Hematopoietic multipotent progenitor cell treated with erythropoietin and hydrocortisone succinate and interleukin-3 and kit ligand, for 15 days (in vitro differentiated cells): ENCODE measurements at regions not wholly inside any gene's neighbourhood (a gene's known extent, or its start where the extent isn't known, plus 50 kb on each side); places are given as distances from the start of the nearest gene placed in this dataset.

Source experiments
- DNase-seq: peaks from one replicate; pipeline ENCODE4 v3.0.0-alpha.2; 2015; ENCODE audit warnings: low spot score

- DNase-seq: no peak
Observed at GRCh38 chr6:2462831-2463230, 217.4 kb upstream of the GMDS start.

DNA sequence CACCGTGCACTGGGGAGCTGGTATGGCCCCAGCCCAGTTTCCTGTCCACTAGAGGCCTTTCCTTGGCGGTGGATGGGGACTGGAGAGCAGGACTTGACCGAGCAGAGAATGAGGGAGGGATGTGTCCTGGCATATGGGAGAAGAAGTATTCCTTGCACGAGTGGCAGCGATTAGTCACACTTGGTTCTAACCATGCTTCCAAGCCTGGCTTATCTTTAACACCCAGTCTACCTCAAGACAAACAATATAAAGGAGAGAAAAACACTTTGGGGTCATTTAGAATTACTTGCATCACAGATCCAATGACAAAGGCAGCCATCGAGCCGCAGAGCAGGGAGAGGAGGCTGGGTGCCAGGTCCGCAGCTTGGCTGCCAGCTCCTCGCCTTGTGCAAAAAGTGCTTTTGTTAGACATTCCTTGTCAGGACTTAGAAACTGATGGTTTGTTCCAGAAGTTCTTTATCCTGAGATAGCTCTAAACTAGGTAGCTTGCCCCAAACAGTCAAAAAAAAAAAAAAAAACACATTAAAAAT lies 214.9 kb upstream of the GMDS start:
- no peak for DNase-seq

DNA sequence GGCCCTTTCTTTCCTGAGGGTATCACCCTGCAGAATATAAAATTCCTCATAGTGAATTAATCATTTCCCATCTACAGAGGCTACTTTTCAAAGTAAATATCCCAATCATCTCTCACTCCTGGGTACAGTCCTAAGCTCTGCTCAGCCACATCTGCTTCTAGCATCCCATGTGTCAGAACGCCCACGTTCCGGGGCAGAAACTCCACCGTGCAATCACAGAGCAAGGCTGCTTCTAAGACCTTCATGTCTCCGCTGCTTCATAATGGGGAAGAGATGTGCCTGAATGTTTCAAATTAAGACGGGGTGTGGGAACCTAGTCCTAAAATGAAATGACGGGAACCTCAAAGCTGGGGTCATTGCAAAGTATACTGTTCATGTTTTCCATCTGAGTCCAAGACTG lies 208.8 kb upstream of the GMDS start:
- no peak for DNase-seq

- no peak for DNase-seq
Observed at GRCh38 chr6:2450546-2450945, 205.1 kb upstream of the GMDS start.

DNA sequence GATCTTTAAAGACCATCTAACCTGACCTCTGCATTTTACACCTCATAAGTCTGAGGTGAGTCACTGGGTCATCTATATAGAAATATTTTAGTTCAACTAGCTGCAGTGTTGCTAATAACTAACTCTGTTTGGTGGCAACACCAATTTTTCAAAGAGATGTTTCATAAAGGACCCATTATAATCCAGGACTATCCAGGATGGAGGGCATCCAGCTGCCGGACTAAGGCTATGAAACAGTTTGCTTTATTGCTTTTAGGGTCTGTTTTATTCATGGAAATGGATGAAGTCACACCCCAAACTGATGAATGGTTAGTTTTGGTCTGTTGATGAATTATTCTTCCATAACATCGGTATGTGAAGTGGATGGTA lies 204.2 kb upstream of the GMDS start:
- no peak for DNase-seq

- DNase-seq: peak; percentile 7
Observed at GRCh38 chr6:2448826-2449571, 203.6 kb upstream of the GMDS start.

DNA sequence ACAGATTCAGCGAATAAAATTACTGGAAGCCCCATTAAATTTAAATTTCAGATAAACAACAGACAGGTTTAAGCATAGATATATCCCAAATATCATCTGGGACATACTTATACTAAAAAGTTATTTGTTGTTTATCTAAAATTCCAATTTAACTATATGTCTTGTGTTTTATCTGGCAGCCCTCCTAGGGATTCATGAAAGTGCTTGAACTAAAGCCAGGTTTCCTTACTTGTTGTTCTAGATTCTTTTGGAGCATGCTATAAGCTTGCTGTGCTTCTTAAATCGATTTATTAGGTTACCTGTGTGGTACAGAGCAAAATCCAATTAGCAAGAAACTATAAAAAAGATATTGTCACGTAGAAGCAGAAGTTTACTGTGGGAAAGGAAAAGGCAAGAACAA lies 202.5 kb upstream of the GMDS start:
- DNase-seq: no peak

GRCh38 chr6:2447318-2447920 lies 202.0 kb upstream of the GMDS start:
- DNase-seq: no peak

- no peak for DNase-seq
Observed at GRCh38 chr6:2441601-2442475, 196.4 kb upstream of the GMDS start.

DNA sequence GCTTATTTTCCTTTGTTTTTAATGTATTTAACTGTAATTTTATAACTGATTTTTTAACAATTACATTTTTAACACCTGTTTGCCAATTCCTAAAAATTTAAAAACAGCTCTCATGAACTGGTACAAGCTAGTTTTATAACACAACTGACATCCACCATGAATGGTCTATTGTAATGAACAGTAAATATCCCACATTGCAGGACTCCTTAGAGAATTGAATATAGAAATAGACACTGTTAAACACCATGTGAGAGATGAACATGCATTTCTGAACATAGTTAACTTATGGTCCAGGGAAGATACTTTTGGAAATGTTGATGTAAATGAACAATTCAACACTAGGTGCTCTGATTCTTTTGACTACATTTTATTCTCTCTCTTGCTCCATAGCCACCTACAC lies 195.1 kb upstream of the GMDS start:
- no peak for DNase-seq

GRCh38 chr6:2439632-2440031 lies 194.2 kb upstream of the GMDS start:
- DNase-seq: no peak

DNA sequence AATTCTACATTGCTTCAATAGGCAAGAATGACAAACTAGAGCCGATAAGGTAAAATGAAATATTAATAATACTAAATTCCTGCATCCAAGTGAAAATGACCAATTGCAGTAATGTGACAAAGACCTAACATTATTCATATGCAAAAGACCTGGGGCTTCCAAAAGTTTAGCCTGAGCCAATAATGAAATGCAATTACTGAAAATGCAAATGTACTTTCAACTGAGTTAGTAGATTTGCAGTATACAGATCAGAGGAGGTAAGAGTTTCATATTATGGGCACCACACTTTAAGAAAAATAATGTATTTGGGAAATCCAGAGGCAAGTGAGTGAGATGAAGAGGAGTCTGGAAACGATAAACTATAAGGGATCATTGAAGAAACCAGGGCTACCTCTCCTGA lies 193.7 kb upstream of the GMDS start:
- DNase-seq: no peak

- no peak for DNase-seq
Observed at GRCh38 chr6:2436410-2437154, 191.2 kb upstream of the GMDS start.

- DNase-seq: no peak
Observed at GRCh38 chr6:2435323-2435722, 189.9 kb upstream of the GMDS start.

GRCh38 chr6:2434912-2435311 lies 189.5 kb upstream of the GMDS start:
- DNase-seq: no peak

DNA sequence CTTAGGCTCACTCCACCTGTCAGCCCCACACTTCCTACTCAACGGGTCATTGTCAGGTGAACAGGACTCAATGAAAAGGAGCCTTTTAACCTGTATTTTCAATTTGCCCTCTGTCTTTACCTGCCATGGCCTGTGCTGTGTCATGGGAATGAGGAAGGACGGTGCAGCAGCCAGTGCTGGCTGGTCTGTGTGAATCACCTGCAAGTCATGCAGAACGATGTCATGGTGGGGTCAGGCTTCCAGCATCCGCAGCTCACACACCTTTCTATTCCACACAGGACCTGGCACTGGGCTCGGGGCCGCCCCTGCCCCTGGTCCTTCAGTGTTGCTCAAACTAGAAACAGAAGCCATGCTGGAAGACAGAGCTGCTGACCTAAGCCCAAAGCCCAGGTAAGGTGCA lies 188.7 kb upstream of the GMDS start:
- no peak for DNase-seq

DNA sequence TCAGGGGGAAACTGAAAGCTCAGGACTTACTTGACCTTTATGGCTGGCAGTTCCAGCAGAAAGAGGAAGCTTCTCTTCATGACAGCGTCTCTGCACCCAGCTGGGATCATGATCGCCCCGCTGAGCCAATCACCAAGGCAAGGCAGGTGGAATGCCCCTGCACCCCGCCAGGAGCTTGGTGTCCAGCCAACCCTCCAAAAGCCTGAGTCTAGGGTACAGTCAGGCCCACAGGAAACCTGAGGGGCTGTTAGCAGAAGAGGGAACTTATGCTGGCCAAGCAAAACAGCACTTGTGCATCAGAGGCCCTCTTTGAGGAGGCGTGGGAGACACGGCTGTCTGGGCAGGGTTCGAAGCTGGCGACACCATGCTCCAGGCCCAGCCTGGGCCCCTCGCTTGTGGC lies 188.3 kb upstream of the GMDS start:
- no peak for DNase-seq

GRCh38 chr6:2433266-2433665 lies 187.9 kb upstream of the GMDS start:
- DNase-seq: no peak

DNA sequence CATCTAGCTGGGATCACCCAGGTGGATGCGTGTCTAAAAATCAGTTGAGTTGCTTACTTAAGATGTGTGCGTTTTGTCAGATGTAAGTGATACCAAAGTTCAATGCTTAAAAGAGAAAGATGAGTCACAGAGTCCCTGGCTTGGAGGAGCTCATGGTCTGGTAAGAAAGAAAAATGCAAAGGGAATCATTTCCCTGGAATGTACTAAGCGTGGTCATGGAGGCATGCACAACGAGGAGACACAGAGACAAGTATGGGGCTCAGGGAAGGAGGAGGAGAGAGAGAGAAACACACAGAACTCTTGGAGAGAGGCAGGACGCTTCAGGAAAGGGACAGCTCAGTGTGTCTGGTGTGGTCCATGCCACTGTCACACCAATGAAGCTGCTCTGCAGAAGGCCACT lies 186.9 kb upstream of the GMDS start:
- DNase-seq: no peak

DNA sequence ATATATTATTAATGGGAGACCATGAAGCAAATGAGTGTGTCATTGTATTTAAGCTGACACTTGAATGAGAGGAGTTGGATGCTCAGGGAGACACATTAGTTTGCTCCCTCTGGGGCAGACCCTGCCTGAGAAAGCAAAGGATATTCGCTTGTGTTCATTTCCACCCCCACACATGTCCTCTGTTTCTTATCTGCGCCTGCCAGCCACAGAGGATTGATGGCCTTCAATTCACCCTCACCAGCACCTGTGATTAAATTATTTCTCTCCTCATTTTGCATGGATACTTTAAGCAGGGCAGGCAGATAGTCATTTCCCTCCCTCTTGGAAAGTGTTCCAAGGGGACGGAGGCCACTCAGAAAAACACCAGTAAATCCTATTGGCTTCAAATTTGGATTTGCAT lies 185.2 kb upstream of the GMDS start:
- no peak for DNase-seq

DNA sequence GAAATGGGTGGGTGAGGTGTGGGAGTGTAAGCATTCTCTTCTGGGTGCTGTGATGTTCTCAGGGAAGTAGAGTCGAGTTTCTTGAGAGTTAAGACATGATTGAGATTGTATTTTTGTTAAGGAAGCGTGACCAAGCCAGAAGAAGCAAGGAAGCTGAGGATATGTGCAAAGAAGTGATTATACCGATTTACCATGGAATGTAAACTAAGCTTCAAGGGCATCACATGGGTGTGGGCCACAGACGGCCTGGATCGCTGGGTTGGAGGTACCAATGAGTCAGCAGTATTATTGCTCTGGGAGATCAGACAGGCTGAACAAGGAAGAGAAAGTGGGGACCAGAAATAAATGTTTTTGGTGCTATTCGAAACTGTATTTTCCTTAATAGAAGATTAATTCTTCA lies 184.1 kb upstream of the GMDS start:
- no peak for DNase-seq

GRCh38 chr6:2429032-2429431 lies 183.6 kb upstream of the GMDS start:
- no peak for DNase-seq
